ENCODE measurements at regions not wholly inside any gene's neighbourhood (a gene's known extent, or its start where the extent isn't known, plus 50 kb on each side); places are given as distances from the start of the nearest gene placed in this dataset.

- H3K27ac ChIP-seq: no peak overlapping the region
- TF ChIP-seq CTCF (IDR thresholded peaks at IDR 0.05): no peak
- no peak for TF ChIP-seq ZFX (IDR thresholded peaks at IDR 0.05; ENCODE audit: borderline replicate concordance)
These were observed 1099.7 kb downstream of the BCL11B start for GRCh38 chr14:98172243-98172778.

- no peak overlapping the region for H3K27ac ChIP-seq
These were observed 1098.7 kb downstream of the BCL11B start for GRCh38 chr14:98173305-98173704.

GRCh38 chr14:98174041-98174440 lies 1098.0 kb downstream of the BCL11B start:
- H3K27ac ChIP-seq: no peak overlapping the region
- TF ChIP-seq ZFX (IDR thresholded peaks at IDR 0.05; ENCODE audit: borderline replicate concordance): no peak
- TF ChIP-seq CTCF (IDR thresholded peaks at IDR 0.05): no peak

More at GRCh38 chr14:98173305-98173704, 1098.7 kb downstream of the BCL11B start:
- TF ChIP-seq ZFX (IDR thresholded peaks at IDR 0.05; ENCODE audit: borderline replicate concordance) (no peak), CTCF (IDR thresholded peaks at IDR 0.05) (no peak)

GRCh38 chr14:98175436-98175835 lies 1096.6 kb downstream of the BCL11B start:
- TF ChIP-seq CTCF (IDR thresholded peaks at IDR 0.05) (no peak), ZFX (IDR thresholded peaks at IDR 0.05; ENCODE audit: borderline replicate concordance) (no peak)
- no peak overlapping the region for H3K27ac ChIP-seq

GRCh38 chr14:98175881-98176280 lies 1096.1 kb downstream of the BCL11B start:
- TF ChIP-seq CTCF (IDR thresholded peaks at IDR 0.05) (no peak), ZFX (IDR thresholded peaks at IDR 0.05; ENCODE audit: borderline replicate concordance) (no peak)
- H3K27ac ChIP-seq: no peak overlapping the region

- TF ChIP-seq ZFX (IDR thresholded peaks at IDR 0.05; ENCODE audit: borderline replicate concordance) (no peak), CTCF (IDR thresholded peaks at IDR 0.05) (no peak)
- H3K27ac ChIP-seq: no peak overlapping the region
These were observed 1095.1 kb downstream of the BCL11B start for GRCh38 chr14:98176892-98177291.

GRCh38 chr14:98177551-98177950 lies 1094.4 kb downstream of the BCL11B start:
- TF ChIP-seq CTCF (IDR thresholded peaks at IDR 0.05) (no peak), ZFX (IDR thresholded peaks at IDR 0.05; ENCODE audit: borderline replicate concordance) (no peak)
- H3K27ac ChIP-seq: no peak overlapping the region
